H1 (cell line): ENCODE measurements at regions not wholly inside any gene's neighbourhood (a gene's known extent, or its start where the extent isn't known, plus 50 kb on each side); places are given as distances from the start of the nearest gene placed in this dataset.

ENCODE experiments used
- CTCF ChIA-PET: fragments of 300-600 bp; sonication (Branson Sonifier 250); formaldehyde crosslinking; loops from one replicate; lab custom pipeline; 2021; ENCODE audit not compliant: partially characterized antibody; lab: Charles Lee
- POLR2A ChIA-PET: fragments of 300-600 bp; sonication (Branson Sonifier 250); formaldehyde crosslinking; loops from one replicate; lab custom pipeline; 2021; ENCODE audit warnings: inconsistent platforms; ENCODE audit not compliant: partially characterized antibody; lab: Charles Lee
- DNase-seq, 2 experiments: peaks; one replicate each; pipeline versions ENCODE4 v3.0.0 to v3.0.0-alpha.2; 2010 to 2022; ENCODE audit warnings: low spot score in 2 of 2, low read depth in 1 of 2, mixed read lengths in 1 of 2
- FAIRE-seq: peaks from 2 replicates; lab custom pipeline; 2011; peaks lifted over from hg19 to GRCh38; lab: Jason Lieb, UNC
- H2AFZ ChIP-seq: 2 replicates; pipeline ENCODE4 v1.8.1; 2012; ENCODE audit warnings: low read length, inconsistent platforms
- H2AK5ac ChIP-seq: 2 replicates; pipeline ENCODE4 v1.6.1; 2013; ENCODE audit warnings: low read depth, low read length
- H2BK120ac ChIP-seq: replicated peaks from 2 replicates; pipeline ENCODE3; 2013; ENCODE audit warnings: low read depth, low read length, inconsistent platforms
- H2BK12ac ChIP-seq: 2 replicates; pipeline ENCODE4 v1.6.1; 2013; ENCODE audit warnings: low read depth, low read length
- H2BK15ac ChIP-seq: 2 replicates; pipeline ENCODE4 v1.6.1; 2013; ENCODE audit warnings: low read length
- H2BK20ac ChIP-seq: 2 replicates; pipeline ENCODE4 v1.6.1; 2013; ENCODE audit warnings: low read length
- H2BK5ac ChIP-seq: 2 replicates; pipeline ENCODE4 v1.6.1; 2013; ENCODE audit warnings: low read depth, low read length
- H3K14ac ChIP-seq: 2 replicates; pipeline ENCODE4 v1.6.1; 2013; ENCODE audit warnings: inconsistent platforms; ENCODE audit not compliant: insufficient read length
- H3K18ac ChIP-seq: 2 replicates; pipeline ENCODE4 v1.6.1; 2013; ENCODE audit warnings: low read length; ENCODE audit errors: extremely low read depth
- H3K23ac ChIP-seq: 2 replicates; pipeline ENCODE4 v1.6.1; 2013; ENCODE audit warnings: inconsistent platforms; ENCODE audit not compliant: insufficient read length
- H3K23me2 ChIP-seq: 2 replicates; pipeline ENCODE4 v1.6.1; 2013; ENCODE audit warnings: low read depth, low read length
- H3K27ac ChIP-seq: 2 replicates; pipeline ENCODE4 v1.6.1; 2011; ENCODE audit warnings: low read depth, low read length, inconsistent platforms
- H3K27me3 ChIP-seq, 4 experiments: replicated peaks in 1 of 4; 1 replicate in 1 of 4; 2 replicates in 3 of 4; pipeline versions ENCODE4 v1.6.1 to v1.8.1; 2011 to 2013; ENCODE audit warnings: low read length in 3 of 4, mild to moderate bottlenecking in 3 of 4, inconsistent platforms in 2 of 4, mixed read lengths in 2 of 4, moderate library complexity in 1 of 4; ENCODE audit not compliant: control insufficient read depth in 3 of 4, insufficient read depth in 3 of 4; ENCODE audit errors: extremely low read depth in 1 of 4
- H3K36me3 ChIP-seq, 4 experiments: 2 replicates each; pipeline versions ENCODE4 v1.6.1 to v1.8.1; 2011 to 2013; ENCODE audit warnings: mild to moderate bottlenecking in 4 of 4, low read length in 3 of 4, moderate library complexity in 2 of 4, control low read depth in 1 of 4, inconsistent platforms in 1 of 4; ENCODE audit not compliant: insufficient read depth in 4 of 4, control insufficient read depth in 2 of 4
- H3K4ac ChIP-seq: replicated peaks from 2 replicates; pipeline ENCODE3; 2013; ENCODE audit warnings: low read length, low read depth, mixed read lengths, inconsistent platforms; ENCODE audit not compliant: insufficient read length
- H3K4me1 ChIP-seq, 4 experiments: replicated peaks in 1 of 4; 1 replicate in 1 of 4; 2 replicates in 3 of 4; pipeline versions ENCODE4 v1.6.1 to v1.8.1; 2011 to 2013; ENCODE audit warnings: low read length in 3 of 4, inconsistent platforms in 2 of 4, mixed read lengths in 1 of 4; ENCODE audit not compliant: insufficient read depth in 4 of 4, control insufficient read depth in 3 of 4
- H3K4me2 ChIP-seq, 2 experiments: 2 replicates each; pipeline versions ENCODE4 v1.6.1 to v1.8.1; 2011 to 2013; ENCODE audit warnings: low read depth in 2 of 2, low read length in 2 of 2, control low read depth in 1 of 2, inconsistent platforms in 1 of 2, mild to moderate bottlenecking in 1 of 2; ENCODE audit not compliant: insufficient read depth in 1 of 2
- H3K4me3 ChIP-seq, 4 experiments: fragments of 200-600, 300-600 bp in 1 of 4; sonication (generic), shearing (Covaris generic), sonication (Bioruptor Twin) in 1 of 4; 2 replicates each; pipeline versions ENCODE4 v1.5.1 to v1.8.1; 2011 to 2016; ENCODE audit warnings: low read length in 4 of 4, low read depth in 3 of 4, control low read depth in 2 of 4, inconsistent platforms in 2 of 4, mild to moderate bottlenecking in 2 of 4, mixed read lengths in 1 of 4, moderate library complexity in 1 of 4; ENCODE audit not compliant: insufficient read depth in 2 of 4; ENCODE audit errors: extremely low read depth in 1 of 4
- H3K56ac ChIP-seq: replicated peaks from 2 replicates; pipeline ENCODE3; 2013; ENCODE audit warnings: low read depth, mild to moderate bottlenecking, mixed read lengths, low read length, inconsistent platforms; ENCODE audit not compliant: insufficient read length
- H3K79me1 ChIP-seq: 2 replicates; pipeline ENCODE4 v1.6.1; 2013; ENCODE audit warnings: low read depth, low read length, control low read depth
- H3K79me2 ChIP-seq, 2 experiments: 2 replicates each; pipeline versions ENCODE4 v1.6.1 to v1.8.1; 2012 to 2013; ENCODE audit warnings: low read length in 2 of 2, mild to moderate bottlenecking in 2 of 2, inconsistent platforms in 1 of 2; ENCODE audit not compliant: insufficient read depth in 2 of 2, control insufficient read depth in 1 of 2
- H3K9ac ChIP-seq, 4 experiments: replicated peaks in 1 of 4; 1 replicate in 1 of 4; 2 replicates in 3 of 4; pipeline versions ENCODE4 v1.6.1 to v1.8.1; 2011 to 2013; ENCODE audit warnings: low read depth in 3 of 4, low read length in 3 of 4, control low read depth in 2 of 4, mild to moderate bottlenecking in 2 of 4, moderate library complexity in 2 of 4, inconsistent platforms in 1 of 4; ENCODE audit errors: extremely low read depth in 1 of 4
- H3K9me3 ChIP-seq, 2 experiments: 2 replicates each; pipeline versions ENCODE4 v1.6.1 to v1.8.1; 2012 to 2013; ENCODE audit warnings: mild to moderate bottlenecking in 2 of 2, moderate library complexity in 2 of 2, control low read depth in 1 of 2, inconsistent platforms in 1 of 2, low read depth in 1 of 2, low read length in 1 of 2, mixed read lengths in 1 of 2; ENCODE audit not compliant: insufficient read depth in 2 of 2
- H4K20me1 ChIP-seq, 2 experiments: replicated peaks in 1 of 2; 2 replicates each; pipeline versions ENCODE3 to v1.8.1; 2011 to 2013; ENCODE audit warnings: inconsistent platforms in 2 of 2, low read length in 2 of 2, mild to moderate bottlenecking in 1 of 2; ENCODE audit not compliant: insufficient read depth in 2 of 2, control insufficient read depth in 1 of 2
- H4K5ac ChIP-seq: 2 replicates; pipeline ENCODE4 v1.6.1; 2013; ENCODE audit warnings: low read length, low read depth, mixed read lengths, inconsistent platforms; ENCODE audit not compliant: insufficient read length
- H4K8ac ChIP-seq: 2 replicates; pipeline ENCODE4 v1.8.0; 2013; ENCODE audit warnings: mild to moderate bottlenecking, moderate library complexity, low read length, inconsistent platforms; ENCODE audit not compliant: insufficient read depth; ENCODE audit errors: extremely low read depth
- H4K91ac ChIP-seq: replicated peaks from 2 replicates; pipeline ENCODE3; 2013; ENCODE audit warnings: low read length, mixed read lengths, inconsistent platforms; ENCODE audit not compliant: insufficient read length
- ATF3 ChIP-seq: IDR thresholded peaks from 2 replicates; pipeline ENCODE4 v1.6.1; 2011; ENCODE audit warnings: low read depth, mild to moderate bottlenecking, low read length; ENCODE audit not compliant: insufficient read depth
- CBX8 ChIP-seq: fragments of 300-800, 300-1000 bp; sonication (generic); IDR thresholded peaks from 2 replicates; pipeline ENCODE4 v1.7.1; 2016; ENCODE audit warnings: low read depth, low read length, borderline replicate concordance
- GABPA ChIP-seq: IDR thresholded peaks from 2 replicates; pipeline ENCODE4 v1.6.1; 2011; ENCODE audit warnings: mild to moderate bottlenecking, low read length, moderate library complexity, borderline replicate concordance; ENCODE audit not compliant: insufficient read depth
- HDAC2 ChIP-seq, 2 experiments: fragments of 300-600 bp in 1 of 2; sonication (generic) in 1 of 2; IDR thresholded peaks; 2 replicates each; pipeline ENCODE4 v1.6.1; 2011 to 2012; ENCODE audit warnings: low read depth in 2 of 2, low read length in 2 of 2, mild to moderate bottlenecking in 2 of 2, moderate library complexity in 2 of 2, borderline replicate concordance in 1 of 2, inconsistent platforms in 1 of 2
- JUN ChIP-seq: IDR thresholded peaks from 2 replicates; pipeline ENCODE4 v1.6.1; 2011; ENCODE audit warnings: low read depth, mild to moderate bottlenecking, improper control_type of control experiment, low read length
- POU5F1 ChIP-seq: IDR thresholded peaks from 2 replicates; pipeline ENCODE4 v1.6.1; 2011; ENCODE audit warnings: low read depth, mild to moderate bottlenecking, low read length, moderate library complexity
- RAD21 ChIP-seq, 2 experiments: IDR thresholded peaks in 1 of 2; conservative IDR thresholded peaks in 1 of 2; 2 replicates each; pipeline ENCODE4 v1.6.1; 2011; ENCODE audit warnings: low read depth in 2 of 2, low read length in 2 of 2, improper control_type of control experiment in 1 of 2, inconsistent platforms in 1 of 2, mild to moderate bottlenecking in 1 of 2, moderate library complexity in 1 of 2
- RFX5 ChIP-seq: IDR thresholded peaks from 2 replicates; pipeline ENCODE4 v1.6.1; 2011; ENCODE audit warnings: low read depth, low read length, improper control_type of control experiment, borderline replicate concordance
- SIX5 ChIP-seq: IDR thresholded peaks from 2 replicates; pipeline ENCODE4 v1.6.1; 2011; ENCODE audit warnings: mild to moderate bottlenecking, low read depth, low read length
- WGBS, 2 experiments: shearing (Covaris generic) in 1 of 2; methylation state at CpG; one replicate each; pipeline versions ENCODE4 v1.1.6 to v1.1.7; 2013 to 2015; ENCODE audit warnings: low lambda C conversion rate in 2 of 2, mixed read lengths in 2 of 2, inconsistent platforms in 1 of 2, low coverage in 1 of 2, missing lambda C conversion rate in 1 of 2; ENCODE audit not compliant: insufficient replicate concordance in 2 of 2, insufficient coverage in 1 of 2, insufficient read length in 1 of 2; ENCODE audit errors: extremely low coverage in 1 of 2, missing lambda C conversion rate in 1 of 2; 5-methylcytosine and 5-hydroxymethylcytosine counted together

GRCh38 chr2:220782609-220783113 is 789.4 kb downstream of the EPHA4 start:
- H2BK5ac ChIP-seq = no peak overlapping the region
- no peak overlapping the region for H2AFZ ChIP-seq
- no peaks in the 10 kb centered on the region for H3K36me3 ChIP-seq
- no peak overlapping the region for H3K18ac ChIP-seq
- no peak overlapping the region for H2BK120ac ChIP-seq
- DNase-seq = no peak
- no peak overlapping the region for H2BK12ac ChIP-seq
- H3K9ac ChIP-seq = no peak overlapping the region
- no peak overlapping the region for H3K4me3 ChIP-seq
- H3K79me2 ChIP-seq = no peaks in the 10 kb centered on the region
- TF ChIP-seq ATF3 (no peak), JUN (no peak), SIX5 (no peak), RAD21 (IDR thresholded peaks at IDR 0.05 in 1 of 2, conservative IDR thresholded peaks at IDR 0.05 in 1 of 2; ENCODE audit: low read depth in 2 of 2, low read length in 2 of 2) (no peak), GABPA (no peak), HDAC2 (IDR thresholded peaks at IDR 0.05; ENCODE audit: borderline replicate concordance in 1 of 2, low read depth in 2 of 2, low read length in 2 of 2) (no peak), CBX8 (no peak), POU5F1 (no peak), RFX5 (no peak)
- no peak overlapping the region for H3K14ac ChIP-seq
- H2AK5ac ChIP-seq = no peak overlapping the region
- H4K5ac ChIP-seq = no peak overlapping the region
- H3K27ac ChIP-seq = no peak overlapping the region
- H2BK20ac ChIP-seq = no peak overlapping the region
- no peak overlapping the region for H3K23ac ChIP-seq
- no peak overlapping the region for H4K8ac ChIP-seq
- H3K9me3 ChIP-seq = 0 out of 4 replicates have a peak, but pooled peaks cover 0 to 3% of the 10 kb centered on the region in 2 experiments
- WGBS, 2 experiments = 90% methylated on average over 5 of the region's 5 CpGs; no CpG with 5 or more reads in 1 of the 2 experiments
- H3K27me3 ChIP-seq = peaks cover 2 to 6% (median 4%) of the 10 kb centered on the region in 4 experiments; a peak in 4 of 7 replicates
- H3K4me2 ChIP-seq = no peak overlapping the region
- H3K4me1 ChIP-seq = no peaks in the 10 kb centered on the region
- no peak for FAIRE-seq
- H3K56ac ChIP-seq = no peak overlapping the region
- no peak overlapping the region for H4K91ac ChIP-seq
- ChIA-PET CTCF (no interaction called here), POLR2A (no interaction called here)
- no peaks in the 10 kb centered on the region for H3K79me1 ChIP-seq
- no peaks in the 10 kb centered on the region for H3K23me2 ChIP-seq
- H3K4ac ChIP-seq = no peak overlapping the region
- no peaks in the 10 kb centered on the region for H4K20me1 ChIP-seq
- H2BK15ac ChIP-seq = no peak overlapping the region
